HepG2 (cell line): ENCODE measurements at regions not wholly inside any gene's neighbourhood (a gene's known extent, or its start where the extent isn't known, plus 50 kb on each side); places are given as distances from the start of the nearest gene placed in this dataset.

ENCODE experiments used
- ATAC-seq: fragments of 200-7000 bp; cut with Tn5 transposase; 3 replicates; pipeline ENCODE4 v1.9.1; 2020; ENCODE audit warnings: mild to moderate bottlenecking, moderate library complexity
- BruUV-seq: library from RNA; stranded (reverse); fragments of 400-500 nt; replicated peaks from 2 replicates; lab custom pipeline; 2021; lab: Mats Ljungman, UMichigan
- CTCF ChIA-PET: fragments of 300-600 bp; formaldehyde crosslinking; extraction: SDS; loops from one replicate; lab custom pipeline; 2021; ENCODE audit warnings: low total read pairs, inconsistent platforms, low intra/inter-chr PET ratio; lab: Yijun Ruan, JAX
- POLR2A ChIA-PET: fragments of 350-600 bp; sonication (Branson Sonifier 250); formaldehyde crosslinking; loops from one replicate; lab custom pipeline; 2020; ENCODE audit warnings: antibody characterized with exemption, inconsistent platforms; lab: Yijun Ruan, JAX
- DNase-seq: peaks from one replicate; pipeline ENCODE4 v3.0.0-alpha.2; 2015; ENCODE audit warnings: low spot score
- FAIRE-seq: peaks from 3 replicates; lab custom pipeline; 2011; peaks lifted over from hg19 to GRCh38; lab: Jason Lieb, UNC
- H2AFZ ChIP-seq: one replicate; pipeline ENCODE4 v1.6.1; 2011; ENCODE audit warnings: low read length, inconsistent platforms
- H3K27ac ChIP-seq: fragments of 300-600 bp; 3 replicates; pipeline ENCODE4 v1.8.0; 2011; ENCODE audit warnings: mixed run types, mild to moderate bottlenecking, mixed read lengths, low read length, inconsistent platforms; ENCODE audit not compliant: insufficient read depth; ENCODE audit errors: extremely low read length
- H3K27me3 ChIP-seq, 2 experiments: fragments of 200-600 bp in 1 of 2; 2 replicates in 1 of 2; 3 replicates in 1 of 2; pipeline versions ENCODE4 v1.6.0 to v1.8.0; 2011; ENCODE audit warnings: low read length in 2 of 2, mild to moderate bottlenecking in 2 of 2, moderate library complexity in 2 of 2, inconsistent platforms in 1 of 2; ENCODE audit not compliant: insufficient read depth in 2 of 2, control insufficient read depth in 1 of 2
- H3K36me3 ChIP-seq, 2 experiments: fragments of 200-600 bp in 1 of 2; replicated peaks in 1 of 2; 2 replicates in 1 of 2; 3 replicates in 1 of 2; pipeline versions ENCODE4 v1.5.1 to v1.8.0; 2011; ENCODE audit warnings: low read length in 2 of 2, inconsistent platforms in 1 of 2; ENCODE audit not compliant: insufficient read depth in 2 of 2, control insufficient read depth in 1 of 2
- H3K4me1 ChIP-seq: 2 replicates; pipeline ENCODE4 v1.5.1; 2012; ENCODE audit warnings: low read length, inconsistent platforms; ENCODE audit not compliant: insufficient read depth
- H3K4me2 ChIP-seq: 2 replicates; pipeline ENCODE4 v1.6.0; 2011; ENCODE audit warnings: low read depth, low read length, inconsistent platforms
- H3K4me3 ChIP-seq, 3 experiments: fragments of 200-600 bp in 1 of 3; sonication (generic), shearing (Covaris generic) in 1 of 3; replicated peaks in 1 of 3; 2 replicates each; pipeline ENCODE4 v1.5.1; 2011 to 2016; ENCODE audit warnings: low read length in 3 of 3, inconsistent platforms in 2 of 3, low read depth in 2 of 3, mild to moderate bottlenecking in 2 of 3, control low read depth in 1 of 3, mixed read lengths in 1 of 3; ENCODE audit not compliant: insufficient read depth in 1 of 3
- H3K79me2 ChIP-seq: one replicate; pipeline ENCODE4 v1.6.1; 2011; ENCODE audit warnings: low read length, inconsistent platforms; ENCODE audit not compliant: insufficient read depth
- H3K9ac ChIP-seq: 2 replicates; pipeline ENCODE4 v1.6.0; 2011; ENCODE audit warnings: mild to moderate bottlenecking, low read depth, low read length, inconsistent platforms; ENCODE audit not compliant: insufficient read depth
- H3K9me3 ChIP-seq: 2 replicates; pipeline ENCODE4 v1.5.1; 2012; ENCODE audit warnings: mild to moderate bottlenecking, low read length
- H4K20me1 ChIP-seq: 2 replicates; pipeline ENCODE4 v1.6.0; 2011; ENCODE audit warnings: inconsistent platforms, mild to moderate bottlenecking, low read length, moderate library complexity; ENCODE audit not compliant: insufficient read depth
- CEBPB ChIP-seq: IDR thresholded peaks from 2 replicates; pipeline ENCODE4 v1.6.1; 2011; ENCODE audit warnings: low read depth, low read length, improper control_type of control experiment, borderline replicate concordance
- JUN ChIP-seq: sonication (generic); formaldehyde crosslinking; IDR thresholded peaks from 2 replicates; pipeline ENCODE4 v1.4.0; 2020; ENCODE audit warnings: mild to moderate bottlenecking, missing genetic modification reagents
- KLF12 ChIP-seq: sonication (generic); formaldehyde crosslinking; IDR thresholded peaks from 2 replicates; pipeline ENCODE4 v1.4.0; 2020; ENCODE audit warnings: missing genetic modification reagents, borderline replicate concordance
- MLLT10 ChIP-seq: sonication (generic); formaldehyde crosslinking; IDR thresholded peaks from 2 replicates; pipeline ENCODE4 v1.4.0; 2020; ENCODE audit warnings: missing genetic modification reagents
- ZNF142 ChIP-seq: sonication (generic); formaldehyde crosslinking; IDR thresholded peaks from 2 replicates; pipeline ENCODE4 v1.4.0; 2020; ENCODE audit warnings: missing genetic modification reagents
- ZNF281 ChIP-seq: sonication (generic); formaldehyde crosslinking; IDR thresholded peaks from 2 replicates; pipeline ENCODE4 v1.4.0; 2020; ENCODE audit warnings: missing genetic modification reagents, borderline replicate concordance
- ZNF83 ChIP-seq: sonication (generic); formaldehyde crosslinking; IDR thresholded peaks from 2 replicates; pipeline ENCODE4 v1.4.0; 2020; ENCODE audit warnings: missing genetic modification reagents, mild to moderate bottlenecking, borderline replicate concordance
- WGBS: methylation state at CpG from one replicate; pipeline ENCODE4 v1.1.6; 2017; ENCODE audit warnings: low lambda C conversion rate; 5-methylcytosine and 5-hydroxymethylcytosine counted together
- in situ Hi-C: cut with HindIII; loops from 2 replicates; pipeline ENCODE4 v1.10.0; 2017; ENCODE audit warnings: low pct_unique_long_range_greater_than_20kb; ENCODE audit not compliant: extremely low pct_ligation_motif_present
- intact Hi-C: fragments of 100-400 bp; cut with micrococcal nuclease; formaldehyde crosslinking; loops from one replicate; pipeline ENCODE4 v1.10.0; 2022; ENCODE audit not compliant: unreplicated experiment

GRCh38 chr2:149996901-149997300 is 409.3 kb upstream of the MMADHC start (continued):
- TF ChIP-seq MLLT10 (CRISPR knock-in tag) (no peak), ZNF142 (CRISPR knock-in tag) (no peak), JUN (CRISPR knock-in tag) (no peak), ZNF83 (CRISPR knock-in tag) (no peak)

- peak; percentile 12 for DNase-seq
- no peak overlapping the region for H3K4me2 ChIP-seq
- TF ChIP-seq KLF12 (CRISPR knock-in tag) (no peak), ZNF281 (CRISPR knock-in tag) (no peak), CEBPB (peak; percentile 34; the same call in 1 of the 2 replicates)
- TF ChIP-seq, all 625 proteins: peak for 1
- Histone ChIP-seq H2AFZ (no peak overlapping the region), H4K20me1 (no peaks in the 10 kb centered on the region), H3K4me3 (no peak overlapping the region), H3K36me3 (no peaks in the 10 kb centered on the region), H3K27me3 (no peaks in the 10 kb centered on the region), H3K9me3 (peaks cover 24% of the 10 kb centered on the region; the same call in 1 of the 2 replicates), H3K4me1 (peaks cover 10% of the 10 kb centered on the region), H3K27ac (no peak overlapping the region), H3K9ac (no peak overlapping the region), H3K79me2 (no peaks in the 10 kb centered on the region)
- ATAC-seq = no peak
- intact Hi-C loops (loop anchor here (10.0 kb wide), 1 partner anchor 399 kb away; no protein-coding TSS in a partner anchor), in situ Hi-C loops (no loop called here)
- no TSS peak for BruUV-seq
- 39% methylated on average over 7 of the region's 9 CpGs for WGBS
- ChIA-PET CTCF (no interaction called here), POLR2A (no interaction called here)
- FAIRE-seq = no peak
These were observed 406.6 kb upstream of the MMADHC start for GRCh38 chr2:149994057-149994728.
